Breast epithelium (tissue), 3 donors: ENCODE measurements at regions not wholly inside any gene's neighbourhood (a gene's known extent, or its start where the extent isn't known, plus 50 kb on each side); places are given as distances from the start of the nearest gene placed in this dataset.

Experiments
- CTCF ChIP-seq, 3 donors: fragments of 450-650 bp; IDR thresholded peaks; one replicate each; pipeline ENCODE4 v1.5.1; 2016 to 2017; ENCODE audit warnings: antibody characterized with exemption in 3 of 3, mild to moderate bottlenecking in 3 of 3, moderate library complexity in 3 of 3
- POLR2A ChIP-seq: fragments of 450-650 bp; IDR thresholded peaks from one replicate; pipeline ENCODE4 v1.6.1; 2016; ENCODE audit warnings: antibody characterized with exemption, mild to moderate bottlenecking, moderate library complexity
- POLR2AphosphoS5 ChIP-seq, 3 donors: sonication (generic); formaldehyde crosslinking; IDR thresholded peaks; one replicate each; pipeline ENCODE4 v1.6.1; 2017; ENCODE audit warnings: antibody characterized with exemption in 3 of 3

- no peak for TF ChIP-seq CTCF (IDR thresholded peaks at IDR 0.05)
- TF ChIP-seq POLR2A = no peak
- no peak for TF ChIP-seq POLR2AphosphoS5 (IDR thresholded peaks at IDR 0.05)
These were observed 220.5 kb upstream of the PRICKLE1 start for GRCh38 chr12:42810006-42810405.
